UCSD-AML1 (cell line): ENCODE measurements at regions not wholly inside any gene's neighbourhood (a gene's known extent, or its start where the extent isn't known, plus 50 kb on each side); places are given as distances from the start of the nearest gene placed in this dataset.
"Not testable (repeated sequence)": the region's sequence is repeated elsewhere in the genome, so short reads cannot be mapped to it uniquely, and the experiment has no call there.

Experiments used
- DNase-seq: peaks from one replicate; lab custom pipeline; 2025; ENCODE audit not compliant: unreplicated experiment; lab: John Stamatoyannopoulos, UW

DNA sequence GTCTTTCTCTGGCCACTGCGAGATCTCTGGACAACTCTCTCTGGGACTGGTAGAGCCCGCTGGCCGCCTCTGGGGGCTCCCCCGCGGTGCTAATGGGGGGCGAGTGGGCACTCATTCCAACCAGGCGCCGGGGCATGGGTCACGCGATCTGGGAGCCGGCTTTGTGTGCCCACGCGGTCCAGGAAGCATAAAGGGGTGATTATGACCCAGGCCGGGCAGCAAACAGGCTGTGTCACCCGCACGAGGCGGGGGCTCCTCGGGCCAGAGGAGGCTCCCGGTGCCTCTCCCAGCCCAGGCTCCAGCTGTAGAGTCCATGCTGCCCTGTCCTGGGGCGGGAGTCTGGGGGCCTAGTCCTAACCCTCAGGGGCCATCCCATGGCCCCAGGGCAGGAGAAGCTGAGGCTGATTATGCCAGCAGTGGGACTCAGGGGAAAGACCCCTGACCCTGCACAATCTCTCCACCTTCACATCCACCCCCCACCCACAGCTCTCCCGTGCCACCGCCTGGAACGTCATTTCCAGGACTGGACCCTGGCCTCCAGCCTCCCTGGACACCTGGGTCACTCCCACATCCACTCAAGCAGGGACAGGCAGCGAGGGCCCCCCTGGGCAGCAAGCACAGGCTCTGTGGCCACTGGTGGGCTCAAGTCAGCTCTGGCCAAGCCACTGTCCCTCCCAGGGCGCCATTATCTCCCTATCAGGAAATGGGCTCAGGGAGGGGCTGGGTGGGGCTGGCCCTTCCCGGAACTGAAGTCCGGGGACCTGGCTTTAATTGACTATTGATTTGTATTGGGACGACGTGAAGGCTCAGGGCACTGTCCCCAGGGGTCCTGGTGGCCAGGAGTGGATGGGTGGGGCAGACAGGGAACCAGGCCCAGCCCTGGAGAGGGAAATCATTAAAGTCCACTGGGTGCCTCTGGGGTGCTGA is 50.0 kb downstream of the PTPRS start:
- no peak for DNase-seq

DNA sequence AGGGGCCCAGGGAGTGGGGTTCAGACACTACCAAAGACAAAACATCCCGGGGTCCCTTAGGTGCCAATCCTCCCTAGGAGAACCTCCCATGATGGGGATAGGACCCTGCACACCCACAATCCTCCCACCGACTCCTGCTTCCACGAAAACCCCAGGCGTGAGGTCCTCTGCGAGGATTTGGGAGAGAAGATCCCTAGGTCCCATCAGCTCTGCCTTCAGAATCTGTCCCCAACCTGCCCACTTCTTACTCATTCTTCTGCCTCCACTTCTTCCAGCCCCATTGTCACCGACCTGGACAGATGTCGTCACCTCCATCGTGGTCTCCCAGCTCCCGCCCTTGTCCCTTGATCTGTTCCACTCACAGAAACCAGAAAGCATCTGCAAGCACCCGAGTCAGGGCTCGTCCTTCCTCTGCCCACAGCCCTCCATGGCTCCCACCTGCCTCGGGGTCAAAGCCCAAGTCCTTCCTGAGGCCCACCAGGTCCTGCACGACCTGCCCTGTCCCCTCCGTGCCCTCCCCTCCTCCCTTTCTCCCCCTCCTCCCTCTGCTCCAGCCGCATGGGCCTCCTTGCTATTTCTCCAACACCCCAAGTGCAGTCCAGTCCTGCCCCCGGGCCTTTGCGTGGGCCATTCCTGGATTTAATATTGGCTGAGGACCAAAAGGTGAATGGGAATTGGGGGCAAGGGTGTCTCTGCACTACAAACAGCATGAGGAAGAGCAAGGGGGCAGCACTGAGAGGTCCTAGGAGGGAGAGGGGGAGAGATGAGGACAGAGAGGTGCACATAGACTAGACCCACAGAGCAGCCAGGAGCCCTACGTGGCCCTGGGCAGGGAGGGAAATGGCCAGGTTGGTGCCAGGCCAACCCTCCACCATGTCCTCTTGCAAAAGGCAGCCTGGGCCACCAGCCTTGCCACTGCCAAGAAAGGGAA is 51.3 kb downstream of the PTPRS start:
- DNase-seq = no peak

DNA sequence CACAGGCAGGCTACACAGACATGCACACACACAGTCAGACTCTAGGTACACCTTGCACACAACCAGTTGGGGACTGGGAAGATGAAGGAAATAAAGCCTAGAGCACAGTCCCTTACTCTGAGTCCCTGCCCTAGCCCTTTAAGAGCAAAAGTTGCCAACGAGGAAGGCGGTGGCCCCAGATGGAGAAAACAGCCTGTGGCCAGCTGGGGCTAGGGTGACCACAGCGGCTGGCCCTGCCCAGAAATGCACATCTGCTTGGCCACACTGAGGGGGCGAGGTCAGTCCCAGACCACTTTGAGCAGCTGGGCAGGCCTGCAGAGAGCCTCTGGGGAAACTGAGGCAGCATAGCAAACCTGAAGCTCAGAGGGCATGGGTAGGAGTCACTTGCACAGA is 52.3 kb downstream of the PTPRS start:
- no peak for DNase-seq

DNA sequence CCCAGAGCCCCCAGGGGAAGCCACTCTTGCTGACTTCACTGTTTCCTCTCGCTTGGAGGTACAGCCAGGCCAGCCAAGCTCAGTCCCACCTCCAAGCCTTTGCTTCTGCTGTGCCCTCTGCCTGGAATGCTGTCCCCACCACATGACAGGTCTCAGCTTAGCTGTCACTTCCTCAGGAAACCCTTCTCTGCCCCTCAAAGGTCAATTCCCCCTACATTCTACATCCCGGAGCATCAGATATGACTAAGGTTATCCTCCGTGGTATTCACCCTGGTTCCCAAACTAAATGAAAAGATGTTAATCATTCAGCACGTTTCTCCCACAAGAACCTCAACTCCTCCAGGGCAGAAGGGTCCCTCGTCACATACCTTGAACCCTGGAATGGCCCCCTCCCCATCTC is 53.5 kb downstream of the PTPRS start:
- no peak for DNase-seq

DNA sequence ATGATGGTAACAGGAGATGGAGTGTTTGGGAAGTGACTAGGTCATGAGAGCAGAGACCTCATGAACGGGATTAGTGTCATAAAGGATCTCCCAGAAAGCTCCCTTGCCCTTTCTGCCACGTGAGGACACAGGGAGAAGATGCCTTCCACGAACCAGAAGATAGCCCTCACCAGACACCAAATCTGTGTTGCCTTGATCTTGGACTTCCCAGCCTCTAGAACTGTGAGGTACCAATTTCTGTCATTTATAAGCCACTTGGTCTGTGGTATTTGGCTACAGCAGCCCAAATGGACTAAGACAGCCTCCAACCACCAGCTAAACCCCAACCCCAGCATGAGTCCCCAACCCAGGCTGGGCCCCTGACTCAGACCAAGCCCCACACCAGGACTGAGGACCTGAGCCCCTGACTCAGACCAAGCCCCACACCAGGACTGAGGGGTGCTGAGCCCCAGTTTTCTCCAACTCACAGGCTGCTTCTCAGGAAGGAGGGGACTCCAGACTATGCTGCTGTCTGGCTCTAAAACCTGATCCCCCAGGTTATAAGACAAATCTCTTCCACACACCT is 54.1 kb downstream of the PTPRS start:
- no peak for DNase-seq

DNA sequence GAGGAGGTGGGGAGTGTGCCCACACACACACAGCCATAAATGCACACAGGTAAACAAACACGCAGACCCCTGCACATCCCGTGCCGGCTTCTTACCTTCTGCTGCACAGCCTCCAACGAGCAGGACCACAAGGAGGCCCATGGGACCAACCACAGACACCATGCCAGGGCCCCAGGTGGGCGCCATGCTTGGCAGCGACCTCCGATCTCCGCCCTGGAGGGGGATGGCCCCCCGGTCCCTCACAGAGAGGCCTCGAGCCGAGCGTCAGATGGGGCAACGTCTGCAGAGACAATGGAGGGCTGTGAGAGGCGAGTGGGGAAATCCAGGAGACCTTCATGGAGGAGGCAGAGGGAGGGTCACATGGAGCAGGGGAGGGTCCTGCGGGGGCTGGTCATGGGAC is 54.7 kb downstream of the PTPRS start:
- no peak for DNase-seq

DNA sequence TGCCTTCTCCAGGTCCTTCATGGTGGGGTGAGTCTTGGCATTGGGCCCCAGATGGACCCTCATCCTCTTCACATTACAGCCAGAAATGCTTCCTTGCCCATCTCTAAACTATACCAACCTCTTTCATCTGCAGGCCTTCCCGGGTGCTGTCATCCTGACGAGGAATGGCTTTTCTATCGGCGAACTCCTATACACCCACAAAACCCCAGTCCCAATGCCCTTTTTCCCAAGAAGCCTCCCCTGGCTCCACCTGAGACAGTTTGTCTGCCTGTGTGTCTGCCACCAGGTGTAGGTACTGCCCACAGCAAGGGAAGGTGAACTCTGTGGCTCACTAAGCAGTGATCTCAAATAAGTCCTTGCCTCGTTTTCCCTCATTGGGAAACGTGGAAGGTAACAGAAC is 55.3 kb downstream of the PTPRS start:
- no peak for DNase-seq

DNA sequence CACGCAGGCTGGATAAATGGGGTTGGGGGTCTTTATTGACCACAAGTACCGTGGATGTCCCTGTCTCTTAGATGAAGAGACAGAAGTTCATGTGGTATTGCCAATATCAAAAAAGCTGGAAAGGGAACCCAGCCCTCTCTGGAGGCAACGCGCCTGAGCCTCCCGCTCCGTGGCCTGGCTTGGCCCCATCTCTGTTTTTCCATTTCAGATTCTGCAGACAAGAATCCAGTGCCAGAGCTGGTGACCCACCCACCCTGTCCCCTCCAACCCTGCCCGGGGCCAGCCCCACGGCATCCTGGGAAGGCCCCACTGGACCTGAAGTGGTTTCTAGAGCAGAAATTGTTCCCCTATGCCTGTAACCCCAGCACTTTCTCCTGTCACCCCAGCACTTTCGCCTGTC is 57.7 kb downstream of the PTPRS start:
- no peak for DNase-seq

DNA sequence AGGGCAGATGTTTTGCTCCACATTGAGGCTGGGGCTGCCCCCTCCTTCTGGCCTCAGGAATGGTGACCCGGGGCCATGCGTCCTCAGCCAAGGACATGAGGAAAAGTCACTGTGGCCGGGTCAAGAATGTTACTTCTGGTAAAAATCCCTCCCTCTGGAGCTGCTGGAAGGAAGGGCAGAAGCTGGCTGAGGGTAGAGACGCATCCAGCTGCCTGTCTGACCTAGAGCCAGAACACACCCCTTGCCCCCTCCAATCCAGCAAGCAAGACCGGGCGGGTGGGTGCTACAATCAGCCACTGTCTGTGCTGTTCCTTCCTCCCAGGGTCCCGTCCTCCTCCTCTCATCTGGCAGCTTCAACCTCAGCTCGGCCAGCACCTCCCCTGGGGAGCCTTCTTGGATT is 59.0 kb downstream of the PTPRS start:
- no peak for DNase-seq

DNA sequence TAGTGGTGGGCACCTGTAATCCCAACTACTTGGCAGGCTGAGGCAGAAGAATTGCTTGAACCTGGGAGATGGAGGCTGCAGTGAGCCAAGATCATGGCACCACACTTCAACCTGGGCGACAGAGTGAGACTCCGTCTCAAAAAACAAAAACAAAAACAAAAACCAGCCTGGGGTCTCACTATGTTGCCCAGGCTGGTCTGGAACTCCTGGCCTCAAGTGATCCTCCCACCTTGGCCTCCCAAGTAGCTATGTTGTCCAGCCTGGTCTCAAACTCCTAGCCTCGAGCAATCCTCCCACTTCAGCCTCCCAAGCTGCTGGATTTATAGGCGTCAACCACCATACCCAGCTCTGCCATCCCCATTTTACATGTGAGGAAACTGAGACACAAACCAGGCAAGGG is 64.9 kb downstream of the PTPRS start:
- not testable (repeated sequence) for DNase-seq

DNA sequence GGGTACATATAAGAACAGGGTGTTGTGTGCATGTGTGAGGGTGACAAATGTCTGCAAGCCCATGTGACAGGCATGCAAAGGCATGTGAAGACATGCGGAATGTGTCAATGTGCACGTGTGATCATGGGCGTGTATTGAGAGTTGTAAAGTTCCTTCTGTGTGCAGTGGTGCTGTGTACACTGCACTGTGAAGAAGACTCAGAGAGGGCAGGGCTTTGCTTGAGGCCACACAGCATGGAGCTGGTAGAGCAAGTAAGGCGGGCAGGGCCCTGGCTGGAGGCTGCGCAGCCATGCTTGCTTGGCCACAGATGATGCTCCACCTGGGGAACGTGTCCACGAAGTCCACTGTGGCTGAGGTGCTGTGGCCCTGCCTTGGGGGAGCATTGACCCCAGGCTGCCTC is 66.8 kb downstream of the PTPRS start:
- DNase-seq = no peak

DNA sequence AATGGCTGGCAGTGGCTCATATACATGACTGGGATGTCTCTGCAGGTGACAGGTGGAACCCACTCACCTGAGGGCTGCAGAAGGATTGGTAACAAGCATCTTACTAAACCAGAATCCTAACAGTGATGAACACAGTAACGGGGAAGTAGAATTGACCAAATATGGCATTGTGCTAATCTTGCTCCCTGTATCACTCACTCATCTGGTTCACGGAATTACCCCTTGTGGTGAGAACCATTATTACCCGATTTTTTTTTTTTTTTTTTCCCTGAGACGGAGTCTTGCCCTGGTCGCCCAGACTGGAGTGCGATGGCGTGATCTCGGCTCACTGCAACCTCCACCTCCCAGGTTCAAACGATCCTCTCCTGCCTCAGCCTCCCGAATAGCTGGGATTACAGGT is 69.5 kb downstream of the PTPRS start:
- DNase-seq = no peak

DNA sequence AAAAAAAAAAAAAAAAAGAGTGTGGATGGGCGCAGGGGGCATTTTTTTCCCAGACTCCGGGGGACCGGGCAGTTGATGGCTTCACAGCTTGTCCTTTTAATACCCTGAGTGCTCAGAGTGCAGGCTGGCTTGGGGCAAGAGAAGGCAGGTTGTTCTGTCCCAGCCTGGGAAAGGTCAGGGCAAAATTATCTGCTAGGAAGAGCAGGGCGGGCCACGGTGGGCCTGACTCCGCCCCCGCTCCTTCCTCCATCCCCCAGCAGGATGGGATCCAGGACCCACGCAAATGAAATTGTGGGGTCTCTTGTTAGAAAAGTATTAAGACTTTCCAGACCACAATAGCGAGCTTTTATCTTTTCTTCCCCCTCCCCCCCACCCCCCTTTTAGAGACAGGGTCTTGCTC is 70.7 kb downstream of the PTPRS start:
- DNase-seq = no peak

DNA sequence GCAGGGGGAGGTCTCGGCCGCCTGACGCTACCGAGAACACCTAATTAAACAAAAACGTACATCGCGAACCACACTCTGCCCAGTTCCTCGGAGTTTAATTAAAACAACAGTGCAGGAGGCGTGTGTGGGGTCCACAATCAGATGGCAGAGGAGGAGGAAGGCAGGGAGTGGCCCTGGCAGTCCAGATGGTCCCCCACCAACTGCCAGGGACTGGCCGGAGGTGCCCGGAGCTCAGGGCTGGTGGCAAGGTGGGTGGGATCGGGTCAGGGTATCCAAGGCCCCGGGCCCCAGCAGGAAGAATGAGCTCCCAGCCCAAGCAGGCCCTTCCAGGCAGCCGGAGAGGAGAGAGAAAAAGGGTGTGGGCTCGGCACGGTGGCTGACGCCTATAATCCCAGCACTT is 71.3 kb downstream of the PTPRS start:
- DNase-seq = no peak

DNA sequence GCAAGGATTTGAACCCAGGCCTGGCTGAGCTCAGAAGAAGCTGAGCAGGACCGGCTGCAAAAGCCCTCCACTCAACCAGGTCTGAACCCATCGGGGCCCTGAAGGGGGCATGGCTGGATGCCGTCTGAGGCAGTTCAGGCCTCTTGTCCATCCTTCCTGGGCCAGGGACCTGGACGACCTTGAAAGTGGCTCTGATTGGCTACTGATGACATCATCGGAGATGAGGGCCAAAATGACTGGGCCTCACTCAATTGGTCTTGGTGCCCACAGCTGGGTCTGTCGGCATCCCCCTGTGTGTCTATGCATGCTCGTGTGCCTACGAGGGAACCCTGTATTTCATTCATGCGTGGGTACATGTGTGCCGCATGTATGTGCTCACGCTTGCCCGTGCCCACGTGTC is 71.8 kb downstream of the PTPRS start:
- no peak for DNase-seq

DNA sequence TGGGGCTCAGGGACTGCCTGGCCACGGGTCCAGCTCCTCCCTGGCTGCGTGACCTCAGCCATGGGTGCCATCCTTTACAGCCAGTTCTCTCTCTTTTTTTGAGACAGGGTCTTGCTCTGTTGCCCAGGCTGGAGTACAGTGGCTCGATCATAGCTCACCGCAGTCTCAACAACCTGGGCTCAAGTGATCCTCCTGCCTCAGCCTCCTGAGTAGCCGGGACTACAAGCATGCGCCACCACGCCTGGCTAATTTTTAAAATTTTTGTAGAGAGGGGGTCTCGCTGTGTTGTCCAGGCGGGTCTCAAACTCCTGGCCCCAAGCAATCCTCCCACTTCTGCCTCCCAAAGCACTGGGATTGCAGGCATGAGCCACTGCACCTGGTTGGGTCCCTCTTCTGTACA is 75.4 kb downstream of the PTPRS start:
- no peak for DNase-seq

DNA sequence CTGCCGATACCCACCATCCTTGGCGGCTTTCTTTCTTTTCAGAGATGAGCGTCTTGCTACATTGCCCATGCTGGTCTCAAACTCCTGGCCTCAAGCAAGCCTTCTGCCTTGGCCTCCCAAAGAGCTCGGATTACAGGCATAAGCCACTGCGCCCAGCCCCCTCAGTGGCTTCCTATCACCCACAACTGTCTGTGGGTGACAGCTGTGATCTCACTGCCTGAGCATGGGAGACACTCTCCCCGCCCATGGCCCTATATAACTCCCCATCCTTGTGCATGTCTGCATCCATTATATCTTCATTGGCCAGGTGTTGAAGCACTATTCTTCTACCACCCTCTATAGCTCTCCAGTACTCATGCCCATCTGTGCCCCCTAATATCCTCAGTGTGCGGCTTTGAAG is 76.2 kb downstream of the PTPRS start:
- DNase-seq = no peak

DNA sequence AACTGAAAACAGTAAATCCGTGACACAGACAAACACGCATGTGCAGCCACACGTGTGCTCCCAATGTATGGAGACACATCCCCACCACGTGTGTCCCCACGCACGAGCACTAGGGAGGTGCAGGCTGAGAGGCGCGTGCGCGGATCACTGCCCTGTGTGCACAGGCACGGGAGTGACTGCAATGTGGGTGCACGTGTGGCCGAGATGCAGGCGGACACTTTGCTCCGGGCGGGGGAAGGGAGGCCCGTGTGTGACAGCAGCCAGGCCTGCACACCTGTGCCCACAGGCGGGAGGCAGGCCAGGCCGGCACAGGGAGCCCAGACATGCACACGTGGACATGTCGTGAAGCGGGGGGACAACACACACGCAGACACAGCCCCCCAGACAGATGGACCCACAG is 77.0 kb downstream of the PTPRS start:
- DNase-seq = no peak

DNA sequence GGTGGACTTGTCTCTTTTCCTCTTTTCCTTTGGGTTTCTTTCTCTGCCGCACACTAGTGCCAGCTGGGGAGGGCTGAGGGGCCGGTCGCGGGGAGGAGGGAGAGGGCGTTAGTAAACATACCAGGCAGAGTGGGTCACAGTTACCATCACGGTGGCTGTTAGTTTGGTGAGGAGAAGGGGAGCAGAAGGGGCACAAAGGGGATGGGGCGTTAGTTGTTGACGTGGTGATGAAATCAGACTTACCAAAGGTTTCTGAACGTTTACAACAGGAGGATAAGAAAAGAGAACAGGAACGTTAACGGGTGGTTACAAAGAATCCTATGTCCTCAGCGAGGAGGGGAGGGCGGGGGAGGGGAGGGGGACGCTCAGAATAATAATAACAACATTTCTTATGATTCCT is 77.9 kb downstream of the PTPRS start:
- DNase-seq = no peak

DNA sequence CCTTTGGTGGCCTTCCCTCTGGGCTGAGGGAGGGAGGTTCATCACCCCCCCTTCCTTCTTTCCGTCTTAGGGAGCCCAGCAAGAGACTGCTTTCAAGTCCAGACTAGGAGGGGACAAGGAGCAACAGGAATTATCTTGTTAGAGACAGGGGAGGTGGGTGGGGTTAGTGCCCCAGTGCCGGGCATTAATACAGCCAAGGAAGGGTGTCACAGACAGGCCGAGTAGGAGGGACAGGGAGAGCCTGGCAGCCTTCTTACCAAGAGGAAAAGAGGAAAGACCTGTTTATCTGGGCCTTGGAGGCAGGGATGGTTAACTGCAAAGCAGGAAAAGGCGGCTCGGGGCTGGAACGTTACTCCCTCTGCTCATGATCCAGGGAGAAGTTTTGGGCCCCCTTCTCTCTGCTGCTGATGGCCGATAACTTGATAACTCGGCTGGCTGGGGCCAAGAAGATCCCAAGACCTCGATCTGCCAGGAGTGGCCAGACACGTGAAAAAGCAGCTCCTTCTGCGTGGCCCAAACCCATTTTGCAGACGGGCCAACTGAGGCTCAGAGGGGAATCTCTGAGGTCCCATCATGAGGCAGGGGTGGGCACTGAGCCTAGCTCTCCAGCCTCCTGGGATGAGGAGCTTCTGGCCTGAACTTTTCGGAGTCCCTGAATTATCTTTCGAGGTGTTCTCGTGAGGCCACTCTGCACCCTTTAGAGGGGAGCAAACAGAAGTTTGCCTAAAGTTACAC is 79.3 kb downstream of the PTPRS start:
- no peak for DNase-seq

DNA sequence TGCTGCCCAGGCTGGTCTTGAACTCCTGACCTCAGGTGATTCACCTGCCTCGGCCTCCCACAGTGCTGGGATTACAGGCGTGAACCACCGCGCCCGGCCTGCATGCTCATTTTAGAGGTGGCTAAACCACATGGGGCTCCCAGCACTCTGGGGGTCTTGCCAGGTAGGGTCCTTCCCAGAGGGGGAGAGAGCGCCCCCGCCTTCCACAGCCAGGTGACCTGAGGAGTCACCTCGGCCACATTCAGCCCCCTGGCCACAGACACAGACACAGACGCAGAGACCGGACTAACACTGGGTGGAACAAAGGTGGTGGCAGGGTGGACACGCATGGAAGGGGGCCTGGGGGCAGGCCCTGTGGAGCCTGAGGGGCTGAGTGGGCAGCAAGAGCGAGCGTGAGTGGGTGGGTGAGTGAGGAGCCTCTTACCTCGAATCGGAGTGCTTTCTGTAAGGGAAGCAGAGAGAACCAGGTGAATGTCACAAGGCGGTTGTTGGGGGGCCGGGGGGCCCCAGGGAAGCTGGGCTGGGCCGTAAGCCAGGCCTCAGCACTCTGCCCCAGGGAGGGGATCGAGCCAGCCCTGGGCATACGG is 80.1 kb downstream of the PTPRS start:
- DNase-seq = no peak
